ENCODE measurements at regions not wholly inside any gene's neighbourhood (a gene's known extent, or its start where the extent isn't known, plus 50 kb on each side); places are given as distances from the start of the nearest gene placed in this dataset.

DNA sequence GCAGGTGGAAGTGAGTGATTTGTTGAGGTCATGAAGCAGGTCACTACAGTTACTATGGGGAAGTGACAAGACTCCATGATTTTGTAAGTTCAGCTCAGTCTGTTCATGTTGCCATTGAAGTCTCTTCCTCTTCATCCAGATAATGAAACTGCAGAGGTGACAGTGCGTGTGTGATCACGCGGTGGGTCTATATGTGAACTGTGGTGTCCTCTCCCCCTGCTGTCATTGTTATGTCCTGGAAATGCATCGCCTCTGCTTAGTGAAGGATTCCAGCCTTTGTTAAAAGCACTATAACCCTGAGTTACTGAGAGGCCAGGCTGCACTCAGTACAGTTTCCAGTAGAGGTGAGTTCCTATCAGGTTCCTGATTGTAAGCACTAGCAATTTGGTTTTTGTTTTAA lies 216.2 kb upstream of the RMST start:
- TF ChIP-seq SUZ12 (IDR thresholded peaks at IDR 0.05; ENCODE audit: extremely low read depth, insufficient read depth, insufficient read length) (no peak), ZNF274 (IDR thresholded peaks at IDR 0.05; ENCODE audit: low read depth, low read length) (no peak), YY1 (IDR thresholded peaks at IDR 0.05; ENCODE audit: insufficient read depth, insufficient read length) (no peak)
